Suprapubic skin (tissue), 3 donors: ENCODE measurements at regions not wholly inside any gene's neighbourhood (a gene's known extent, or its start where the extent isn't known, plus 50 kb on each side); places are given as distances from the start of the nearest gene placed in this dataset.

ENCODE experiments used
- EP300 ChIP-seq: sonication (generic); formaldehyde crosslinking; IDR thresholded peaks from one replicate; pipeline ENCODE4 v1.6.1; 2017; ENCODE audit warnings: antibody characterized with exemption
- POLR2A ChIP-seq, 2 donors: fragments of 450-650 bp; IDR thresholded peaks; one replicate each; pipeline ENCODE4 v1.6.1; 2017; ENCODE audit warnings: antibody characterized with exemption in 2 of 2, mild to moderate bottlenecking in 2 of 2, moderate library complexity in 2 of 2
- TF ChIP-seq, protein P1 (sequence below), 2 donors: fragments of 200-600 bp in 1 of 2; fragments of 450-650 bp in 1 of 2; sonication (generic) in 1 of 2; IDR thresholded peaks; one replicate each; pipeline ENCODE4 v1.5.1; 2016 to 2019; ENCODE audit warnings: antibody characterized with exemption in 2 of 2, mild to moderate bottlenecking in 1 of 2, moderate library complexity in 1 of 2

GRCh38 chr1:4090976-4091660 lies 191.0 kb upstream of the C1orf174 start:
- TF ChIP-seq, protein P1, sequence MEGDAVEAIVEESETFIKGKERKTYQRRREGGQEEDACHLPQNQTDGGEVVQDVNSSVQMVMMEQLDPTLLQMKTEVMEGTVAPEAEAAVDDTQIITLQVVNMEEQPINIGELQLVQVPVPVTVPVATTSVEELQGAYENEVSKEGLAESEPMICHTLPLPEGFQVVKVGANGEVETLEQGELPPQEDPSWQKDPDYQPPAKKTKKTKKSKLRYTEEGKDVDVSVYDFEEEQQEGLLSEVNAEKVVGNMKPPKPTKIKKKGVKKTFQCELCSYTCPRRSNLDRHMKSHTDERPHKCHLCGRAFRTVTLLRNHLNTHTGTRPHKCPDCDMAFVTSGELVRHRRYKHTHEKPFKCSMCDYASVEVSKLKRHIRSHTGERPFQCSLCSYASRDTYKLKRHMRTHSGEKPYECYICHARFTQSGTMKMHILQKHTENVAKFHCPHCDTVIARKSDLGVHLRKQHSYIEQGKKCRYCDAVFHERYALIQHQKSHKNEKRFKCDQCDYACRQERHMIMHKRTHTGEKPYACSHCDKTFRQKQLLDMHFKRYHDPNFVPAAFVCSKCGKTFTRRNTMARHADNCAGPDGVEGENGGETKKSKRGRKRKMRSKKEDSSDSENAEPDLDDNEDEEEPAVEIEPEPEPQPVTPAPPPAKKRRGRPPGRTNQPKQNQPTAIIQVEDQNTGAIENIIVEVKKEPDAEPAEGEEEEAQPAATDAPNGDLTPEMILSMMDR (IDR thresholded peaks at IDR 0.05) = no peak
- no peak for TF ChIP-seq POLR2A (IDR thresholded peaks at IDR 0.05)
- TF ChIP-seq EP300 = no peak
